Cardiac muscle cell (in vitro differentiated cells and primary cell): ENCODE measurements at regions not wholly inside any gene's neighbourhood (a gene's known extent, or its start where the extent isn't known, plus 50 kb on each side); places are given as distances from the start of the nearest gene placed in this dataset.
A peak's percentile ranks its signal among the peaks of the same experiment; 100 is the strongest.

Experiments
- DNase-seq, 2 donors: peaks; one replicate each; pipeline versions ENCODE4 v3.0.0 to v3.0.0-alpha.2; 2010 to 2017; ENCODE audit warnings: low read depth in 1 of 2, low spot score in 1 of 2
- H3K27ac ChIP-seq: fragments of 200-600 bp; sonication (generic); 2 replicates; pipeline ENCODE4 v1.5.1; 2016
- H3K27me3 ChIP-seq: fragments of 200-600 bp; sonication (generic); 2 replicates; pipeline ENCODE4 v1.6.0; 2016; ENCODE audit warnings: control low read depth
- H3K36me3 ChIP-seq: fragments of 200-600 bp; sonication (generic); 2 replicates; pipeline ENCODE4 v1.5.1; 2016; ENCODE audit warnings: control low read depth
- H3K4me1 ChIP-seq: fragments of 200-600 bp; sonication (generic); 2 replicates; pipeline ENCODE4 v1.8.1; 2017; ENCODE audit warnings: low read depth, mild to moderate bottlenecking, mixed run types
- H3K4me3 ChIP-seq: fragments of 200-600 bp; sonication (generic); 2 replicates; pipeline ENCODE4 v1.5.1; 2016; ENCODE audit warnings: mild to moderate bottlenecking
- H3K9me3 ChIP-seq: fragments of 200-600 bp; sonication (generic); 2 replicates; pipeline ENCODE4 v1.5.1; 2017; ENCODE audit warnings: low read depth, mild to moderate bottlenecking, control low read depth
- TF ChIP-seq, protein P1 (sequence below): IDR thresholded peaks from 2 replicates; pipeline ENCODE4 v1.5.1; 2012; ENCODE audit warnings: low read depth, mild to moderate bottlenecking, low read length

DNA sequence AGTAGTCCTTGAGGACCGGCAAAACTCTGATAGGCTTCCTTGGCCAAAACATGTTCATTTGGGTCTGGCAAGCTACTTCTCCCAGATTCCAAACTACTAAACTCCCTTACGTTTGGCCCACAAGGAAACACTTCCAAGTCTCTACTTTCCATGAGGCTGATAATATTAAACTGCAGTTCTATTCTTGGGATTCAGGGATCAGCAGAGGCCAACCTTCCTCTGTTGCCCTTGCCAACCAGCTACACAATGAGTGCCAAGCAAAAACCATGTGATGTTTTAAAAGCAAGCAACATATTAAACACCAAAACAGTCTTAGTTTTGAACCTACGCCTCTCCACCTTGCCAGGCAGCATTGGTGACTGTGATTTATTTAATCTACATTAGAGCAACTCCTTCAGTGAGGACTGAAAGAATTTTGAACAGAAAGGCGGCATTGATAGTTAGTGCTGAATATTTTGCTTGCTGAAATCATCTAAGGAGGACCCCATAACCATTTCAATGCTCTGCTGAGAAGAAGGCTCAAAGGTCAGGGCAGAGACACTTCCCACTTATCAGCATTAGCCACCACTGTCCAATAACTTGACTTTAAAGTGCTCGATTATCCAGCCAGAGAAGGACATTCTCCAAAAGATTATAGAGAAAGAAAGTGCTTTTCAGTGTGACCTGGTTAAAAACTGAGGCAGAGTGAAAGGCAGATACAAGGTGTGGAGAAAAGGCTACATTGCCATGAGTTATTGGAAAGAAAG is 287.1 kb downstream of the TBC1D4 start:
- Histone ChIP-seq H3K27ac (peak overlapping the region; percentile 15), H3K27me3 (no peaks in the 10 kb centered on the region), H3K36me3 (no peaks in the 10 kb centered on the region), H3K4me3 (no peak overlapping the region), H3K9me3 (no peaks in the 10 kb centered on the region), H3K4me1 (peaks cover 17% of the 10 kb centered on the region)
- peak in 1 of 2 donors; percentile 49 for DNase-seq
- TF ChIP-seq, protein P1, sequence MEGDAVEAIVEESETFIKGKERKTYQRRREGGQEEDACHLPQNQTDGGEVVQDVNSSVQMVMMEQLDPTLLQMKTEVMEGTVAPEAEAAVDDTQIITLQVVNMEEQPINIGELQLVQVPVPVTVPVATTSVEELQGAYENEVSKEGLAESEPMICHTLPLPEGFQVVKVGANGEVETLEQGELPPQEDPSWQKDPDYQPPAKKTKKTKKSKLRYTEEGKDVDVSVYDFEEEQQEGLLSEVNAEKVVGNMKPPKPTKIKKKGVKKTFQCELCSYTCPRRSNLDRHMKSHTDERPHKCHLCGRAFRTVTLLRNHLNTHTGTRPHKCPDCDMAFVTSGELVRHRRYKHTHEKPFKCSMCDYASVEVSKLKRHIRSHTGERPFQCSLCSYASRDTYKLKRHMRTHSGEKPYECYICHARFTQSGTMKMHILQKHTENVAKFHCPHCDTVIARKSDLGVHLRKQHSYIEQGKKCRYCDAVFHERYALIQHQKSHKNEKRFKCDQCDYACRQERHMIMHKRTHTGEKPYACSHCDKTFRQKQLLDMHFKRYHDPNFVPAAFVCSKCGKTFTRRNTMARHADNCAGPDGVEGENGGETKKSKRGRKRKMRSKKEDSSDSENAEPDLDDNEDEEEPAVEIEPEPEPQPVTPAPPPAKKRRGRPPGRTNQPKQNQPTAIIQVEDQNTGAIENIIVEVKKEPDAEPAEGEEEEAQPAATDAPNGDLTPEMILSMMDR = no peak

- TF ChIP-seq, protein P1 = no peak
- H3K4me1 ChIP-seq = no peaks in the 10 kb centered on the region
- DNase-seq = peak in 1 of 2 donors; percentile 46
- no peaks in the 10 kb centered on the region for H3K36me3 ChIP-seq
- no peaks in the 10 kb centered on the region for H3K9me3 ChIP-seq
- no peak overlapping the region for H3K4me3 ChIP-seq
- no peaks in the 10 kb centered on the region for H3K27me3 ChIP-seq
- no peak overlapping the region for H3K27ac ChIP-seq
These were observed 295.6 kb downstream of the TBC1D4 start for GRCh38 chr13:75186379-75186778.

GRCh38 chr13:75181906-75182305 is 300.1 kb downstream of the TBC1D4 start:
- Histone ChIP-seq H3K4me3 (no peak overlapping the region), H3K4me1 (no peaks in the 10 kb centered on the region), H3K9me3 (no peaks in the 10 kb centered on the region), H3K27ac (no peak overlapping the region), H3K27me3 (no peaks in the 10 kb centered on the region), H3K36me3 (no peaks in the 10 kb centered on the region)
- TF ChIP-seq, protein P1 = no peak
- peak in 1 of 2 donors; percentile 93 for DNase-seq

DNA sequence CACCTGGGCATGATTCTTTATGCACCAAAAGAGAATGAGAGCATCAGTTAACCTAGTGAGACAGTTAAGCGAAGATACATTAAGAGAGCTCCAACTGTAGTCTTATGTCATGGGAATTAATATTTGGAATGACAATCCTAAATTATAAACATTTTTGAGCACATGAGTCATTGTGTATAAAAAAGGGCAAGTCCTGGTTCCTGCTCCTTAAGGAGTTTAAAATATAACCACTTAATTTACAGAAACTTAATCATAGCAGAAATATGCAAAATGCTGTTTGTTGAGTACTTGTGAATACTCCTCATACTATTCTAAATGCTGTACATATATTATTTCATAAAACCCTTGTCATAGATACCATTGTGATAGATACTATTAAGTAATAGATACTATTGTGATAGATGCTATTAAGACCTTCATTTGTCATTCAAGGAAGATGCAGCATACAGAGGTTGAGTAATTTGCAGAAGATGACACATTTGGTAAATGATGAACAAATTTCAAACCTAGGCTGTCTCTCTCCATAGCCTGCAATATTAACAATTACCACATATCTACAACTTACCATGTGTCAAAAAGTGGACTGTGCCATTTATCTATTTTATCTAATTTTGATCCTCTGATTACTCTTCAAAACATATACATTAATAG is 301.0 kb downstream of the TBC1D4 start:
- Histone ChIP-seq H3K27me3 (no peaks in the 10 kb centered on the region), H3K4me1 (no peaks in the 10 kb centered on the region), H3K9me3 (no peaks in the 10 kb centered on the region), H3K27ac (no peak overlapping the region), H3K4me3 (no peak overlapping the region), H3K36me3 (no peaks in the 10 kb centered on the region)
- TF ChIP-seq, protein P1 = no peak
- DNase-seq = peak in 1 of 2 donors; percentile 25

GRCh38 chr13:75178436-75178835 is 303.5 kb downstream of the TBC1D4 start:
- Histone ChIP-seq H3K27me3 (no peaks in the 10 kb centered on the region), H3K36me3 (no peaks in the 10 kb centered on the region), H3K4me3 (no peak overlapping the region), H3K9me3 (no peaks in the 10 kb centered on the region), H3K27ac (no peak overlapping the region), H3K4me1 (no peaks in the 10 kb centered on the region)
- DNase-seq = no peak
- TF ChIP-seq, protein P1 = no peak
